AG08396 (cell line): ENCODE measurements at regions not wholly inside any gene's neighbourhood (a gene's known extent, or its start where the extent isn't known, plus 50 kb on each side); places are given as distances from the start of the nearest gene placed in this dataset.
A peak's percentile ranks its signal among the peaks of the same experiment; 100 is the strongest.

Experiments
- DNase-seq: peaks from one replicate; pipeline ENCODE4 v3.0.0; 2012; ENCODE audit warnings: low spot score, mixed read lengths

DNA sequence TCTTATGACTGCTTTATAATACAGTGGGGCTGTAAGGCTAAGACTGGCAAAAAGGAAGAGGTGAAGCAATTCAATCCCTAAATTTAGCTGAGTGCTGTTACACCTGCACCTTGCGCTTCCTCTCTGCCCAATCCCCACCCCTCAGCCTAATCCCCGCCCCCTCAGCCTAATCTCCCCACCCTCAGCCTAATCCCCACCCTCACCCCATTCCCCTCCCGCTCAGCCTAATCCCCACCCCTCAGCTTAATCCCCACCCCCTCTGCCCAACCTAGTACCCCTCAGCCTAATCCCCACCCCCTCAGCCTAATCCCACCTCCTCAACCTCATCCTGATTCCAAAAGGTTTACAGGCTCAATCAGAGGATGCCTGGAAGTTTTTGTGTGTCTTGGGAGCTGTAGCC lies 155.5 kb downstream of the PMP22 start:
- DNase-seq = no peak

DNA sequence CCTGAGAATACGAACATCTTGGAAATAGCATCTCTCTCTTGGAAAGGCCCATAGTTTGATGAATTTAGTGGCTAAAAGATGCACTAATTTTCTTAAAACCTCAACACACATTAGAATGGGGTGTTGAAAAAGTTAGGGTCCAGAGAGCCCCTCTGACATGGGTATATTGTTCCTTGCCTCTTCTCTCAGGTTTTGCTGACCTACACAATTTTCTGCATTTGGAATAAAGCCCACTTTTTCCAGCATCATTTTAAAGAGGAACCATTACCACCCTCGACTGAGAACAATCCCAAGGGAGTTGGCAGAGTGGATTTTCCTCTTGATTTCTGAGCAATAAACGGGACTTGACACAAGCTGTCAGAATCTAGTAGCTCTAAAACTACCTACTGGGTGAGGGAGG lies 156.1 kb downstream of the PMP22 start:
- no peak for DNase-seq

DNA sequence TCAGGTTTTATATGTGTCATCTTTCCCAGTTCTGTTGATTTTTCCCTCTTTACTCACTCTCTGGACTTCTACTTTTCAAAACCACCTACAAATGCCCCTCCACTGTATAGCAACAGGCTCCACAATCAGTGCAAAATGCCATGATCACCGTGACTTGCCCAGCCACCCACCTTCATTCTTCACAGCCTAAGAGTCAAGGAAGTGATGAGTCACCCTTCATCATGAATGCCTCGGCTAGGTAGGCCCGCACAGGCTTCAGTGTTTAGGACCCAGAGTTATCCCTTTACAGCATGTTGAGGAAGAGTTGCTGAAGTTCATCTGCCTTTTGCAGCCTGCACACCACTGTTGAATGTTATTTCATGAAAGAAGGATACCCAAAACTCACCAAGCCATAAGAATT lies 158.6 kb downstream of the PMP22 start:
- no peak for DNase-seq

DNA sequence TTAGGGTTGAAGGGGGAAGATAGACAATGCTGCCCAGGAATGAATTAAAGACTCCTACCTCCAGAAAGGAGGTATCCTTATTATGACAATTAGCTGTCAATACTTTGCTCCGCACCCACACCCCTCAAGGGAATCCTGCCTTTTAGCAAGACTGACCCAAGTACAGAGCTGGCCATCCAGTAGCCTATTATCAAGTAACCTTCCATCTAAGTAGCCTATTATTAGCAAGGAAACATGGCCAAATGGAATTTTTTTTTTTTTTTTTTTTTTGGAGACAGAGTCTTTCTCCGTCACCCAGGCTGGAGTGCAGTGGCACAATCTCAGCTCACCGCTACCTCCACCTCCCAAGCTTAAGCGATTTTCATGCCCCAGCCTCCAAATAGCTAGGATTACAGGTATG lies 161.3 kb downstream of the PMP22 start:
- no peak for DNase-seq

DNA sequence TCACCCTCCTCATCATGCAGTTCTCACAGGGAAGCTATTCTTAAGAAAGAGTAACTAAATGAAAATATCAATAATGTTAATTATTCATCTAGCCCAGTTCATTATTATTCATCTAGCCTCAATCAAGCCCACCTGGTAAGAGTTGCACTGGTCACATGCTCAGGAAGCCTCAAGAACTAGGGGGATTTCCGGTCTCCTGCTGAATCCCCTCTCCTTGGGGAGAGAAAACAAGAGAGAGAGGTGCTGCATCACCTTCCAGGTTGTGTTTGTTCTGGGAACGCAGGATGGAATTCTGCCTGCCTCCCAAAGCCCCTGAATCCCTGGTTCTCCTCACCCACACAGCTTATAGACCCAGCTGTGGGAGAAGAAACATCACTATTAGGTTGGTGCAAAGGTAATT lies 164.0 kb downstream of the PMP22 start:
- no peak for DNase-seq

DNA sequence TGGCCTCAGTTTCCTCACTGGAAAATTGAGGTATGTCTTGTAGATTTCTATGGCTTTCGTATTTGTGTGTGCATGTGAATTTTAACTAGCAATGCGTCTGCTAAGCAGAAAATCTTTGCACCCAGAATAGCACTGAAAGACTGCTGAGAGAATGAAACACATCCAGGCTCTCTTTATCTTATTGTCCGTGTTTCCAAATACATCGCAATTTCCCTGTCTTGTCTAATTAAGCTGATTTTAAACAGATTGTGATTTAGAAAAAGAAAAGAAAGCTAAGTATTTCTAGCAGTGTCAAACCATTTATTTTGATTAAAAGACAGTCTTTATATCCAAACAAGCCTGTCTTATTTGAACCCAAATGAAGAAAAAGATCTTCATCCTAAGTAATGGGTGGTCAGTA lies 168.6 kb downstream of the PMP22 start:
- DNase-seq = no peak

DNA sequence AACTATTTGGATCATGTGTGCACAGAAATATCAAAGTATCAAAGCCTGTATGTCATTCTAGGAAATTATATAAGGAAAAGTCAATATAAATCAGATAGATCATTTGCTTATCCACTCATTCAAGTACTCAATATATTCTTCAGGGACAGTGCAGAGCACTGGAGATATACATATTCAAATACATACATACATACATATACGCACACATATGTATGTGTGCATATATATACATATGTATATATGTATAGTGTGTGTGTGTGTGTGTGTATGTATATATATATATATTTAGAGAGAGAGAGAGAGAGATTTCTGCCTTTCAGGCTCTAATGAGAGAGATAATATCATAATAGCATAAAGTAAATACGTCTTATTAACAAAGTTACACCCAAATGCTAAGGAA lies 169.2 kb downstream of the PMP22 start:
- no peak for DNase-seq

DNA sequence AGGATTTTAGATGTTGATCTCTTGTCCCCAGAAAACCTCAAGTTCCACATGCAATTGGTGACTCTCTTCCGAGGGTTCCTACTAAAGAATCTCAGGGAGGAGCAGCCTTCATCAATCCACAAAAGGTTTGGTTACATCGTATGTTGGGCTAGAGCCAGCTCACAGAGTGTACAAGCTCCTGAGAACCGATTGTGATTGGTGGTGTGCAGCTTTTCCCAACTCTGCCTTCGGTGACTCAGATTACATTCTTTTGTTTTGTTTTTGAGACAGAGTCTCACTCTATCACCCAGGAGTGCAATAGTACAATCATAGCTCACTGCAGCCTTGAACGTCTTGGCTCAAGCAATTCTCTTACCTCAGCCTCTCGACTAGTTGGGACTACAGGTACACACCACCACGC lies 172.4 kb downstream of the PMP22 start:
- peak; percentile 10 for DNase-seq

DNA sequence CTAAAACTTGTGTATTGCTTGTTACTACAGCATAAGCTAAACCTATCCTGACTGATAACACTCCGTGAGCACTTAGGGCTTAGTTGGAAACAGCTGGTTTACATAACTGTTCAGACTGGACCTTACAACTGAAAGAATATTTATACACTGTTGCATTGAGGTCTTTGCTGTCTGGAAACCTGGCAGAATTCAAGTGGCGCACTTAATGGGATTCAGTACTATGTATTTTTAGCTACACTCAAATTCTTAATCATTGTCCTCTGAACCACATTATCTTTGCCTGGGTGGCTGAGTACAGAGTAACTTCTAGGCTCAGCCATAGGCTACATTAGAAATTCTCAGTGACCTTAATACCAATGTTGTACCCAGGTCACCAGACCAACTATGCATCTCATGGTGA lies 172.9 kb downstream of the PMP22 start:
- DNase-seq = no peak

DNA sequence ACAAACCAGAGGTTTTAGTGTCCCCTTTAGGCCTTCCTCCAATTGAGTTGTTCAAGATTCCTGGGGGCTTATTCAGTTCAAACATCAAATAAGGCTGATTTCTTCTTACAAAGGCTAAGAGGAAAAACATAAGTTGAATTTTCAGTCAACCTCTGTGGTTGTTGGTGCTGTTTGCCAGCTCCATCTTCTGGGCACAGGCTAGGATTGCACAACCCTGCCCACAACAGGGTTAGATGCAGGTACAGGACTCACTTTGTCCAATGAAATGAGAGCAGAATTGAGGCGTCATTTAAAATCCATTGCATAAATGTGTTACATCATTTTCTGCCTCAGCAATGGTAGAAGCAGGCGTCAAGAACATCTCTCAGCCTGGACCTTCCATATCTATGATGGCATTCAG lies 173.3 kb downstream of the PMP22 start:
- no peak for DNase-seq

DNA sequence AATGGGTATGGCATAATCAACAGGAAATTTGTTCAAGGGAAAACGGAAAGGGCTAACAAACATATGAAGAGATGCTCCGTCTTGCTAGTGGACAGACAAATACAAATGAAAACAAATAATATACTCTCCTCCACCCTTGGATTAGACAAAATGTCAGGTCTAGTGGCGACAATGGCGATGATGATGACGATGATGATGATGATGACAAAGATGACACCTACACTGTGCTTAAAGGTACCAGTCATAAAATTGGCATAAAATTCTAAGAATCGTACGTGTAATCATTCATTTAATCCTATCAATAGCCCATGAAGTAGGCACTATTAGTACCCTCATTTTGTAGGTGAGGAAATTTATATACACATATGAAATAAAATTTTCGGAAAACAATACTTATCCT lies 174.6 kb downstream of the PMP22 start:
- DNase-seq = no peak

DNA sequence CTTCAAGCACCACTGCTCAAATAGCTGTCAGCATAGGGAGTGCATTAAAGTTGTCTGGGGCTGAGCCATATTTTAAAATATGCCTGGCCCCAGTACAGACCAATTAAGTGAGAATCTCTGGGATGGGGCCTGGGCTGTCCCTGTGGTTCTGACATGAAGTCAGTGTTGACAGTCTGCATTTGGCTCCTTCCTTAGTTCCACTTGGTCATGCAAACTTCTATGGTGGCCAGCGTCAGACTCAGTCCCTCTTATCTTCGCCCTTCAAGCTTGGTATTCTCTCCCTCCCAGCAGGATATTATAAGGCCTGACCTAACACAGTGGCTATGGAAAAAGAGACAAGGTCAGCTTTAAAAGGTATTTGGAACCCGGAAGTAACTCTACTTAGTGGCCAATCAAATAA lies 177.2 kb downstream of the PMP22 start:
- DNase-seq = no peak

DNA sequence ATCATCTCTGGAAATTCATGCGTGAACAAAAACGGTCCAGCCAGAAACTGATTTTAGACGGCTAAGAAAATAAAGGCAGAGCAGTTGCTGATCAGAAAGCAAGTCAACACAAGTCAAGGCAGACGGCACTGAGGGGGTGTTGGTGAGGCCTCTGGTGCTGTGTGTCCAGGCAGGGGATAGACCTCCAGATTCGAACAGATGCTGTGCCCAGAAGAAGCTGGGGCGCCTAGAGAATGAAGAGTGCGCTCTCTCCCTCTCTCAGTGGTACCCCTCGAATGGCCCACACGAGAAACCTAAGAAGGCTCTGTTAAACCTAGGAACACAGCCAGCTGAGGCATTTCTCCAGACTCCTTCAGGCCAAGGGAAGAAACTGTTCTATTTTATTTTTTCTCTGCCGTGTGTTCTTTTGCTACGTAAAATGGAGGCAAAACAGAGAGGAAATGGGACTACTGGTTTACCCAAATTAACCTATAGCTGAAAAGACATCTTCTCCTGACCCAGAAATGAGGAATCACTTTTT lies 178.3 kb downstream of the PMP22 start:
- DNase-seq = no peak

DNA sequence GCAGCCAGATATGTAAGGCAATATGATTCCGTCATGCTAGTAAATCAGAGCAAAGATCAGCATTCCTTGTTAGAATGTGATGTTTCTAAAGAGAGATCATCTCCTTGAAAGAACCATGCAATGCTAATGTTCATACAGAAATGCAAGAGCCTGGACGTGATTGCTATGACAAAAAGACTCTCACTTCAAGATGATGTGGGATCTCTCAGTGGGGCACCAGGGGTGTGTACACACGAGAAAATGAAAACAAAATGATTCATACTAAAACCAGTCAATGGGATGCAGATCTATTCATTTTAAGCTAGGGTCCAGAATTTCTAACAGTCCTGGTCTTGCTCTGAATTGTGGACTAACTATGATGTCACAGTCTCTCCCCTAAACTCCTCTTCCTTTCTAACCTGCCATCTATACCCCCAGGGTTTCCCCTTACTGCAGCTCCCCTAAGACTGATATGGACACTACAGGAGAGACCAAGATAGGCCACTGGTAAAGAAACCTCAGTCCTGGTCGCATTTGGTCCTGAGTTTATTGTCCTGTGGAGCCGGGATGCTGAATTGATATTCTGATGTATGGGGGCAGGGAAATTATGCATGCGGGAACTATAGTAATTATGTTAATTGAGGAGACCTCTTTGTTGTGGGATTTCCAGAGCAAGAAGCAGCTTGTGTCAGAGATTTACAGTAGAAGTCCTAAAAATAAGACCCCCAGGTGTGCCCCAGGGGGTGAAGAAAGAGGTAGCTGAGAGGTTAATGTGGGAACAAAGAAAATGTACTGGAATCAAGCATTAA lies 179.0 kb downstream of the PMP22 start:
- DNase-seq = no peak

DNA sequence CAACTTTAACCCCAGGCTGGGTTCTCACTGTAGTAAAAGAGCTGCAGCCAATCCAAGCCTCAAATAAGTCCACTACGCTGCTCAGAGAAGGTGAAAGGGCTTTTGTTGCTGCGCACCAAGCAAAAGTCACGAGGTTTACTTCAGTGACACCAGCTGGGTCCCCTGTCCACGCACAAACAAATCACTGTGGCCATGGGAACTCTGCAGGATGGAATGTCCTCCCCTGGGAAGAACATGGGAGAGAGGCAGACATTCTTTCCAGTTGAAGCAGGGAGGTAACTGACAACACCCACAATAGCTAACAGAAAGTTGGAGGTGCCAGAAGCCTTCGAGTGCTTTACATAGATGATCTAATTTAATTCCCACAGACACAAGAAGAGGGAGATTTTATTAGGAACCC lies 181.9 kb downstream of the PMP22 start:
- no peak for DNase-seq

DNA sequence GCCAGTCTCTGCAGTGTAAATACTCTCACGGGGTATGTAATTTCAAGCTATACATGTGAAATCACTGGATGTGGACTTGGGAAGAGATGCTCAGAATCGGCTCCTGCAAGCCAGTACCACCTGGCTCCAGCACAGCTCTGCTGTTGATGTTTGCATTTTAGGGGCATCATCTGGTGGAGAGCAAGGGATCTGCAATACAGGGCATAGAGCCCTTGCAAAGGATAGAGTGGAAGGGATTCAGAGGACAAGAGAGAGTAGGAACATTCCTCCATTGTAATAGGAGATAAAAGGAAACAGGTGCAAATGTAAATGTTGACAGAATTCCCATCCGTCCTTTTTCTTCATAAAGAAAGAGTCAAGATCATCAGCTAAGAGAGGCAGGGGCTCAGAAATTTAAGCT lies 184.1 kb downstream of the PMP22 start:
- DNase-seq = no peak

DNA sequence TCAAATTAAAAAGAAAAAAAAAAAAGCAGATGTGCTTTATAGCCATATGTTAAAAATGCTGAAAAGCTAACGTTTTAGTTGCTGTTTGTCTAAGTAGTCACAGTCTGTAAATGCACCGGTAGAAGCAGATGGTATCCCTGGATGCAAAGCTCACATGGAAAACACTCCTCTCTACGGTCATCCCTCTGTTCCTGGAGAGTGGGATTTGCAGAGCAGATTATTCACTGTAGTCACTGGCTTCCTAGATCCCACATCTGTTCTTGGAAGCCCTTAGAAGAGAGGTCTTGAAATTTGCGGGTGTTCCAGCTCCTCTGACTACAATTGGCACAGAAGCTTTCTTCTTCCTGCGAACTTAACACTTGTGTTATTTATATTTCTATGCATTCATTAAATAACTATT lies 186.6 kb downstream of the PMP22 start:
- DNase-seq = no peak

DNA sequence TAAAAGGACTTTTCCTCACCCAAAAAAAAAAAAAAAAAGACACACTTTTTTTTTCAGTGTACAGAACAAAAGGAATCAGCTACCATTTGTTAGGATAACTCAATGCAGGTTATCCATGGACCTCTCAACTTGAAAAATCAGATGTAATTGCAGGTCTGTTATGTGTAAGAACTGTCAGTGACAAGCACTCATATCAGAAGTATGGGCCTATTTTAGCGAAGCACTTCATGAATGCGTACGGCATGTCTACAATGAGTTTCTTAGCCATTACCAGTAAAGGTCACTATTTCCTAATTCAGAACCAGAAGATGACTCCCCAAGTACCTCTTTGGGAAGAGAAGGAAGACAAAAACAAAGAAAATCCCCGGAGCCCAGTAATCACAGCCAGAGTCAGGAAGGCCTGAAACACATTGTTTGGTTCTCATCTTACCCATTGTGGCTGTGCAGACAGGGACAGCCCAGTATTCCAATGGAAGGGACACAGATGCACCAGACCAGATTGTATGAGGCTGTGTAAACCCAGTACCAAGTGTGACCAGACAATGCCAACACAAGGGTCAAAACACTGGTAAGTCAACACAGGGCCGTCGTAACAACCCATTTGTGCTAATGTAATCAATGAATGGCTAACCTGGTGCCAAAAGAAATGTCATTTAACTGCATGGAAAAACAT lies 188.0 kb downstream of the PMP22 start:
- no peak for DNase-seq

DNA sequence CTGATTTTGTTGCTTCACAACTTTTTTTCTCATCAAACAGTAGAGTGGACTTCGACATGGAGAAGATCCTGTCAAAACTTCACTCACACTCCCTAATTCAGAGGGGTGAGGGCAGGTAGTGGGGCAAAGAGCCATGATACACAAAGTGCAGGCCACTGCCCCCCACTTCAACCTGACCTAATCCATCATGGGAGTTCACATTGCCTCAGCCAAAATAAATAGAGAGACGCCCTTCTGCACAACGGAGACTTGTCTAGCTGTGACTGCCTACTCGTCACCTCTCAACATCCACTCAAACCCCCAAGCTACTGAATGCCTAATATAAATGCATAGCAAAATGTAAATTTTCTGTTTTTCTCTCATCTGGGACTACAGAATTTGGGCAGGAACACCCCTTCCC lies 213.2 kb downstream of the PMP22 start:
- DNase-seq = no peak

DNA sequence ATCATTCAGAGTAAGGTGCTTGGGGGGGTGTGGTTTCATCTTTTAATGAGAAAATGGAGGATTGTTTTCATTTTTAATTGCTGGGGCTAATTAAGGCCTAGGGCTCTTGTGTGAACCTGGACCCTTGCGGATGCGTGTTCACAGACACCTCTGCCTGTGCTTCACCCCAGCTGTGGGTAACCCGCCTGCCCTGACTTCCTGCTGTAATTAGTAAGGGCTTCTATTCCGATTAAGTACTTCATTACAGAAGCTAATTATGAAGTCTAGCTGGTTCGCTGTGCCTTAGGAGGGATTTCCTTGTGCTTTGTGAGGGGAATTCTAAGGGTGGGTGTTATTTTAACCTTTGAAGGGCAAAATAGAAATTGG lies 215.3 kb downstream of the PMP22 start:
- no peak for DNase-seq

DNA sequence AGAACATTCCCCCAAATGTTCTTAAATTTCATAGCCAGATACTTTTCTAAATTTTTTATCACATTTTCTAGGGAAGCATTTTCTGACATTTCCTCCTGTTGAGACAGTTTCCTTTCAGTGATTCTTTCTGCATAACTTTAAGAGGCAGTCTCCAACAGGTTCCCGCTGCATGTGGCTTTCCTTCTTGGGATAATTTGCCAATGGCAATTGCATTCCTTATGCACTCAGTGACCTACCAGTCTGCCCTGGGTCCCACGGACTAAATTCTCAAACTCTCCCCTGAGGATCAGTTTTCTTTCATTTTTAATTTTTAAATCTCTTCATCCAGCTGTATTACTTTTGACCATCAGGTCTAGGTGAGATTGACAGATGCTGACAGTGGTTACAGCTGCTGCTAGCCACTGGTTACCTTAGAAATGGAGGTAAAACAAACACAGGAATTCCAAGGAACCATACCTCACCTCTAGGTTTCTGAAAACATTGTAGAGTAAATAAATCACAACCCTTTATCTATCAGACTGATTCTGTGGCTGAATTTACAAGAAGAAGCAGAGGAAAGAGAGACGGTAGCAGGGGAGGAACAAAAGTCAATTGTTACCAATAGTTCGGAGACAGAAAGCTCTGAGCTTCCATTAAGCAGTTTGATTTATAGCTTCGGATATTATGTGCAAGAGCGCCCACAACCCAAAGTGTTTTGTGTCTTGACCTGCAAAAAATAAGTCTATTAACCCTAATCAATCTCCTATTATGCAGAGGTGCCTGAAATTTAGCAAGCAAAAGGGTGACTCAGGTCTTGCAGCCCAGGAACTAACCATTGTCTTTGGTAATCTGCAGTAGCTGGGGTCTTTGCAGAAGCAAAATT lies 216.0 kb downstream of the PMP22 start:
- DNase-seq = no peak

DNA sequence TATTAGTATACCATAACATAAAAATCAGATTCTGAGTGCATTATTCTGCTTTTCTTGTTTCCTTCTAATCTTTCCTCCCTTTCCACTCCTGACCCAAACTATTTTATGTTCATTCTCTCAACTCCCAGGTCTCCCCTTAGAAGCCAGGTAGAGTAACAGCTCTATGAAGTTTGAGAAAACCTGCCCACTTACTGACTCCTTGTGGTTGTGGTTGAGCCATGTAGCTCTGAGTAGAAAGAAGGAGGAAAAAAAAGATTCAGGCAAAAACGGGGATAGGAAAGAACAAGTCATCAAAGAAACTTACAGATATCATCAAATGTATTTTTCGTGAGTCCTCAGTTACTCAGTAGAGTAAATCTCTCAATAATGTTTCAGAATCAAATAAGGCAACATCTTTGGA lies 216.7 kb downstream of the PMP22 start:
- DNase-seq = no peak

DNA sequence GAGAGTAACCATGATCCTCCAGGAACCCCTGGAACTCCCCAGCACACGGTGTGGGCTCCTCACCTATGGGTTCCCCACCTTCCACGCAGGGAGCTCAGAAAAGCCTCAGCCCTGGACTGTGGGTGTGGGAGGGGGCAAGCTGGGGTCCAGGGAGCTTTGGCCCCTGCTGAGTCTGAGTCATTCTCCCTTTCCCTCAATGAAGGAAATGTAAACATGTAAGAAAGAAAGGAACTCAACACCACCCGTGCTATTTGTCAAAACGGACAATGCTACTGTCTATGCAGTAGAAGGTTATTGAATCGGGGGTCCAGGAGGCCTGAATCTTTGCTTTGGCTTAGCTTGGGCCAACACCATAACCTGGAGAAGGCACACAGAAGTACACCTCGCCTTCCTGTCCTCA lies 222.8 kb downstream of the PMP22 start:
- no peak for DNase-seq
